NOMO-1 treated with DMSO at 0.1 percent for 48 hours (cell line): ENCODE measurements at regions not wholly inside any gene's neighbourhood (a gene's known extent, or its start where the extent isn't known, plus 50 kb on each side); places are given as distances from the start of the nearest gene placed in this dataset.

Source experiments
- DNase-seq: peaks from one replicate; lab custom pipeline; 2025; ENCODE audit not compliant: unreplicated experiment; lab: John Stamatoyannopoulos, UW

DNA sequence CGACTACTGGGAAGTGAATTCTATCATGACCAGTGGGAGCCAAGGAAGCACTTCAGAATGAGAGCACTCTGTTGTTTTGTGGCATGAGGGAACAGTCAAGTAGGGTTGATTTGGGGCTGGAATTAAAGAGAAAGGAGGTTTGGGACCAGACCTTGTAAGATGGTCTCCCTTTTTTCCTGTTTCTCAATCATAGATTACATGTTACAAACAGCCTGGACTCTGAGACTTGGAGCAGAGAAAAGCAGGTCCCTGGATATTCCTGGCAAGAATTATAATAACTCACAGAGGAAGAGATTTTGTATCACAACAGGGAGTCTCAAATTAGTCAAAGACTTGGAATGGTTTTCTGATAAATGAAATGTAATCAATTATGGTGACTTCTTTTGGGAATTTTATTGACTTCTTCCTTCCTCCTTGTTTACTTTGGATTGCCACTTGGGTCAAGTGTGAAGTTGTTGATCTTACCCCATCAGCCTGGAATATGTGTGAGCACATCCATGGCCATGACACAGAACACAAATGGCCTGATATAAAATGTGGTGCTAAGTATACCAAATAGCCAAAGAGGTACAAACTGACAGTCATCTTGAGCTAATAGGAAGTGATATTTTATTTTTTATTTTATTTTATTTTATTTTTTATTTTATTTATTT is 131.0 kb upstream of the OSMR start:
- no peak for DNase-seq

DNA sequence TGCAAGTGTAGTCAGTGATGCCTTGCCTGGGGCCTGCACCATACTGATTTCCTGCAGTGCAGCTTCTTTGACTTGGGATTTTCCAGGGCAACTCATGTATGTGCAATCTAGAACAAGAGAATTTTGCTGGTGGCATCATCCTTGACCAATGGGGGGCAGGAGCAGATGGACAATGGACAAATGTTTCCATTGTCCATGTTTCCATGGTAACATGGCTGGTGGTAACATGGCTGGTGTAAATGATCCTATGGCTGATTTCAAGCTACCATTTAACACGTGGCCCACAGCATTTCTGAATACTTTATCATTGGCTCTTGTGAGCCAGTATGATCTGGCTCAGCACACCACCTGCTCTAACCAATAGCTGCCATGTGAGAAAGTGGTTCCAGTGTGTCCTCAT is 130.1 kb upstream of the OSMR start:
- DNase-seq: no peak

DNA sequence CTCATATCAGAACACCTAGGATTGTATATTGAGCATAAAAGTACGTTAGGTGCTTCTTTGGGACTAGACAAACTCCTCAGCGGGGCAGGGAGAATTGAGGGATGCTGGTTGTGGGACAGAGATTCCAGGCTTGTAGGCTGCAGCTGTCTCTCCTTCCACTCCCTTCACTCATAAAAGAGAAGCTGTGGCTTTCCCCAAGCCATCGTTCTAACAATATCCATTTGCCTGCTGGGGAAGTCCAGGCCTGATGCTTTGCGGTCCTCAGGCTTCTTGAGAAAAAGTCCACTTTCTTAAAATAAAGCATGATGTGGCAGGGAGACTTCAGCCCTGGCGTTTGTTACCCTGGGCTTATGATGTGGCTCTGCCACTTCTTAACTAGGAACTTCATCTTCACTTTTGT is 129.3 kb upstream of the OSMR start:
- no peak for DNase-seq

DNA sequence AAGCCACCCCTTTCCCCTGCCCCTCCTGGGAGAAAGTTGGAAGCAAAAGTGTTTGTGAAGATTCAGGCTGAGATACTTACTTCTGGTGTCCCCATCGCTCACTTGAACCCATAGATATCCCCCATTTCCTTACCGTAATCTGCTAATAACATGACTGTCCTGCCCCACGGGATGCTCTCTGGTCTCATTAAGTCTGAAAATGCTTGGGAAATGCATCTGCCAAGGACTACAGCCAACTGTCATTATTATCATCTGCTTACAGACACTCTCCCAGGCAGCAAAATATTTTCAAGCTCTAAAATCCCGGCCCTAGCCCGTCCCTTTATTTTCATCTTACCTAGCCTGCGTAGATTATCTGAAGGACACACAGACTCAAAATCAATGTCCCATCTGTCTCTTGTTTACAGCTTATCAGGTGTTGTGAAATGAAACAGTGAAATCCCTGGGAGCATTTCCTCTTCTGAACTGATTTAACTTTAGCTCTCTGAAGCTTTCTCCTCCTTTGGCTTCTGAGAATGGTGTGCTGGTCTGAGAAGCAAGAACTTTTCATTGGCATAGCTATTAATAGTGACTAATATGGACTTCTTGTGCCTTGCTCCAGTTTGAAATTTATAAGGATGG is 126.9 kb upstream of the OSMR start:
- no peak for DNase-seq

DNA sequence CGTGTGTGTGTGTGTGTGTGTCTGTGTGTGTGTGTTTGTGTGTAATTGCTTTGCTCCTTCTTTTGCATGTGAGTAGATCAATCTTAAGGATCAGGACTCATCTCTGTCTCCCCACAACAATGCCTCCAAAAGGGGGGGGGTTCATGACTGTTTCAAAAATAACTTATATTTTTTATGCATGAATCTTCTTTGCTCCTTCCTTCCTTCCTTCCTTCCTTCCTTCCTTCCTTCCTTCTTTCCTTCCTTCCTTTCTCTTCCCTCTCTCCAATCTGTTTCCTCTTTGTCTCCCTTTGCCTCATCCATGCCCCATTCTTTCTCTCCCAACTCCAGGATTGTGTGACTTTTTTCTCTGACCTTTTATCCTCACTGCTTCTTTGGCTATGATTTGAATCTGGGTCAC is 126.4 kb upstream of the OSMR start:
- no peak for DNase-seq

DNA sequence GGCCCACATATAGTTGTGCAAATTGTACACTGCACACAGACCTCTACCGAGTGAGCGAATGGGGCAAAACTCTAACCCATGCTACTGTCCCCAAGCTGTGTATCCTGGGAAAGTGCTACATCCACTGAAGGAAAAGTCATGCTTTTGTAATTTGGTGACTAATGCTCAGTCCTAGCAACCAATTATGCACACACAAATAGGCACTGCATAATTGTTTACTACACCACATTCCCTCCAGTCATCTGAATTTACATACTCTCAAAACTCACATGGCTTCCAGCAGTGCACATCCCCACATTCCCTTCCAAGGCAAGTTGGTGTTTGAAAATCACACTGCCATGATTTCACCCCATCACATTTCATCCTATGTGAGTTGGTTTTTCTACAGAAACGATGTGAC is 125.9 kb upstream of the OSMR start:
- no peak for DNase-seq

DNA sequence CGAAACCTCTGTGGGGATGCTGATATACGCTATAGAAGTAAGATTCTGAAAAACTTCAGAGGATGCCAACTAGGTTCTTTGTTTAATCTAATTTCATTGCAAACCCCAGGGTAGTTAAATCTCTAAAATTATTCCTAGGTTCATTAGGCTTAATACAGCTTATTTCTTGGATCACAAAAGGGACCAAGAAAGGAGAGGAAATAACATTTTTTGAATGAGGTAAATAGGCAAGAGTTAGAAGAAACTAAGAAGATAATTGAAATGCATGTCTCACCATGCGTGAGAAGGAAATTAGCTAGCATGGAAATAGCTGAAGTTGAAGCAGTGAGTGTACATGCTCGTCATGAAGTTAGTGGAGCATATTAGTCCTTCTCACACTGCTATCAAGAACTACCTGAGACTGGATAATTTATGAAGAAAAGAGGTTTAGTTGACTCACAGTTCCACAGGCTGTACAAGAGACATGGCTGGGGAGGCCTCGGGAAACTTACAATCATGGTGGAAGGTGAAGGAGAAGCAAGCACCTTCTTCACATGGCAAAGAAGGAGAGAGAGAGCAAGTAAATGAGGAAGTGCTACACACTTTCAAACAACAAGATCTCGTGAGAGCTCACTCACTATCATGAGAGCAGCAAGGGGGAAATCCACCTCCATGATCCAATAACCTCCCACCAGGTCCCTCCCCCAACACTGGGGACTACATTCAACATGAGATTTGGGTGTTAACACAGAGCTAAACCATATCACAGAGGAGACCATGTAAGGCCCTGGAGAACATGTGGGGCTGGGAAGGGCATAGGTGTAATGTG is 125.1 kb upstream of the OSMR start:
- no peak for DNase-seq

DNA sequence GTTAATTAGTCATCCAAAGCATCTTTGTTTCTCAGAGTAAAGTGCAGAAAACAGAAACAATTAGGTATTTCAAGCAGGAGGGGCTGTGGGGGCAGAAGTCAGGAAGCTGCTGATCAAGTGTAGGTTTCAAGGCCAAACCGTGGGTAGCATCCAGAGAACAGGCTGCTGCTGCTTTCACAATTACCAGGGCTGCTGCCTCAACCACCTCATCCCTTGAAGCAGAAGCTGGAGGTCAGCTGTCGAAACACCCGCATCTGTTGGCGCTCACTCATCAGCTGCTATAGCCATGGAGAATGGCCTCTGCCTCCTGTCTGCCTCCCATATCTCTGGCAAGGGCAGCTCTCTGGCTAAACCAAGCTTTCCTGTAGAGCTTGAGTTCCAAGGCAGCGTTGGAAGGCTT is 122.9 kb upstream of the OSMR start:
- no peak for DNase-seq

DNA sequence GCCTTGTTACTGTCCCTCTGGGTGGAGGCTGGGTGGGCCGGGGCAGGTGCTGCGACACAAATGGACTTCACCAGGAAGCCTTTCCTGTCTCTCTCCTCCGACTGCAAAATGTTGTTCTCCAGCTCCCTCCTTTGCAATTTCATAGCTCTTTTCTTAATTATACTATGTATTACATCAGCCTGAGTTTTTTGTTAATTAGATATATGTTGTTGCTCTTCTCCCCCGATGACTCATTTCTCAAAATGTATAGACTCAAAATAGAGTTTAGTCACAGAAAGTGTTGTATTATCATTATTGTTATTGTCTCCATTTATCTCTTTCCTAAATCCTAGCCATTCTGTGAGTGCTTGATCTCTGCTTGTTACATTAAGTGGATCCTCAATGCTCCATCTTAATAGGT is 122.4 kb upstream of the OSMR start:
- DNase-seq: no peak

DNA sequence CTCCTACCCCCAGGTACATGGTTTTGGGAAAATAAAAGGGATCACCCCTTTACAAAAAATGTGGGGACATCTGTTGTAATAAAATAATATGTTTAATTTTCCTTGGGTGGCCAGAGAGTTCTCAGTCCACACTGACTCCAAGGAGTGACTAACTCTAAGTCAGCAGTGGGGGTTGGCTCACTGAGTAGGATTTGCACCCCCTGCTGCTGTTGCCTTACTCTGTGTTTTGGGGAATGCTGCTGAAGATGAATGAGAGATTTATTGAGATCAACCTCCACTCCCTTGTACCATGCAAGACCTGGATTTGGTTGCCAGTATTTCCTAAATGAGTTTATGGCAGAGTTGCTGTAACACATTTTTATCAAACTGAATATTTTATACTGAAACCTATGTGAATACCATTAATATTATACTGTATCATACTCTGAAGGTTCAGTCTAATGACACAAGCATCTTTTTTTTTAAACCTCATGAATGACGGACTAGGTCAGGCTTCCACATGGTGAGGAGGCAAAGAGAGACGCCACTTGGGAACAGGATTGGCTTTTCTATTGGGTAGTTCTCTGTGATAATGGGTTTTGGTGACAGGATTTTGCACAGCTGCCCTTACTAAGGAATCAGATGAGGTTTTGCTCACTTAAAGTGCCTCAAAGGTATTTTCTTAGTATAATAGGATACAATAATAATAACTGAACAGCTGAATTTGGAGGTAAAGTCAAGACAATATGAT is 121.3 kb upstream of the OSMR start:
- DNase-seq: no peak

DNA sequence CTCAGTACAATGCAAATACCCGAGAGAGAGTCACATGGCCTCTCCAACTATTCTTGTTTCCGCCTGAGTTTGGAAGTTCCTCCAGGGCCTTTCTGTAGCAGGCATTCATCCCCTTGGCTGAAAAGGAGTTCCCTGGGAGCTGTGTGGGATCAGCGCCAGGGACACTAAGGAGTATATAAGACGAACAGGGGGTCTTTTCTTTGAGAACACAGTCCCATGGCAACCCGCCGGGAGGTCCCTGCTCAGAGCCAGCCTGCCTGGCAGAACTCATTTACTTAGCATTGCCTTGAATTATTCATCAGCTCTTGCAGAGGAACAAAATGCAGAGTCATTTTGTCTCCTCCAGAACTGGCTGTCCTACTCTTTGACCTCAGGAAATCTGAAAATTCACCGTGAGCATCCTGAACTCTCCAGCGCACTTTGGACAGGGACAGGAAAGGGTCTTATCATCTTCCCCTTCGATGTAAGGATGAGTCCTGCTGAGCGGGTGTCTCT is 120.4 kb upstream of the OSMR start:
- DNase-seq: no peak

DNA sequence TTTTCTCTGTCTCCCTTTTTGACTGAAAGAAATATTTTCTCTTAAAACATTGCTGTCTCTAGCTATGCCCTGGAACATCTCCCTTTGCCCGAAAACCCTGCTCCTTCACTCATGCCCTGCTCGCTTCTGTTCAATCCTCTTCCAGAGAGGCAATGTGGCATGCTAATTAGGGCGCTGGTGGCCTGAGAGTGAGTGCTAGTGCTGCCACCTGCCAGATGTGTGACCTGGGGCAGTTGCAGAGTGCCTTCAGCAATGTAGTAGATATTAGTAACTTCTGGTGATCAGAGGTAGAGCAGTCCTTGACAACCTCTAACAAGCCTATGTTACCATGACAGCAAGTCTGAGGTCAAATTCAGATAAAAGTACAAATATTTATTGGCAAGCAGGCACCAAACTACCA is 119.5 kb upstream of the OSMR start:
- DNase-seq: no peak

DNA sequence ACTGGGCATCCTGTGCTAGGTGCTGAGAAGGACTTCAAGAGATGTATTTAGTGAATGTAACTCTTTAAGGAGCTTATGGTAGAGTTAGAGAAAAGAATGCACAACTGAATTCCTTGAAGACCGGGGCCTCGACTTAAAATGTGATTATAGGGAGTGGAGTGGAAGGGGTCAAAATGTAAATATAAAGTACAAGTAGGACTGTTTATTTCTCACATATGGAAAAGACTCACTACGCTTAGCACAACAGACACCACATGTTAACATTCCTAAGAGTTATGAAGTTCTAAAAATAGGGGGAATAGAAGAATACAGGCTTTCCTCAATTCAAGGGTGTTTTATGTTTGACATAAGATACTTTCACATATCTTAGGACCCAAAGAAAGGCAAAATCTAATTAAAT is 117.8 kb upstream of the OSMR start:
- DNase-seq: no peak

DNA sequence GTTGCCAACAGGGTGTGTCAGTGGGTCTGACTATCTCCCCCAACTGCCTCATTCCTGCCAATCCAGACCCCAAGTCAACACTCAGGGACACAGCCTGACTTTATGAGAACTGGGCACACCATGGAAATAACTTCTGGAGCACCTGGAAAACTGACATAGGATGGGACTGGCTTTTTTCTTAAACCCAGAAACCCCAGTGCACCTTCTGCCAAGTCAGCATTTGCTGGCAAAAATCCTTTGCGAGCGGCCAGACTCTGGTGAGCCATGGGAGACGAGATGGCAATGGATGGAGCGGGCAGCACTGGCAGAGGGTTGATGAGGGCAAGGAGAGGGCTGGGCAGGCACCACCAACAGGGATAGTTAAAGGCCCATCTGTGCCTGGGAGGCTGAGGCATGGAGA is 114.4 kb upstream of the OSMR start:
- no peak for DNase-seq

DNA sequence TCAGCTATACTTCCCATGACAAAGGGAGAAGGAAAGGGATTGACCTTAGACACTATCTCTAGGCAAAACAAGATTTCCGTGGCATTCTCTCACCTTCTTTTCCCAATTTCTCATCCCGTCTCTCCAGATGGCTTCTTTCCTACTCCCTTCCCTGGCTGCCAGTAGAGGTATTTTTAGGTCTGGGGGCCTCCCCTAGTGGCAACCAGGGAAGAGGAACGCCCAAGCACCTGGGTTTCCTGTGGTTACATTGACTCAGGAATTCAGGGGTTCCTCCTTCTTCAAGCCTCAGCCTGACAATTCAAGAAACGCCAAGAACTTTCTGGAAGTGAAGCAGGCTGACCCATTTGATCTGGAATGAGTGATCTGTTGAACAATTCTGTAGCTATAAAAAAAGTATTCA is 111.5 kb upstream of the OSMR start:
- no peak for DNase-seq

DNA sequence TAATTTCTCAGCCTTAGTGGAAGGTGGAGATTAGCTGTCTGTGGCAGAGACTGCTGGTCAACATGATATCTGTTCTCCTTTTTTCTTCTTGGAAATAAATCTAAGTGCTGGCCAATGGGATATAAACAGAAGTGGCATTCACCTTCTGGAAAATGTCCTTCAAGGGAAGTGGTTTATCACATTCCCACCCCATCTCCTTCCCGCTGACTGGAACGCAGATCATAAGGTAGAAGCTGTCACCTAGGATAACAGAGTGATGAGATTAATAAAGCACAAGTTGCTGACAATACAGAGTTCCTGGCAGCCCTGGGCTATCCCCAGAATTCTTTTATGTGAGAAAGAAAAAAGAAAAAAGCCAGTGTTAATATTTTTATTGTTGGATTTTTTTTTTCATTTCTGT is 109.7 kb upstream of the OSMR start:
- no peak for DNase-seq

DNA sequence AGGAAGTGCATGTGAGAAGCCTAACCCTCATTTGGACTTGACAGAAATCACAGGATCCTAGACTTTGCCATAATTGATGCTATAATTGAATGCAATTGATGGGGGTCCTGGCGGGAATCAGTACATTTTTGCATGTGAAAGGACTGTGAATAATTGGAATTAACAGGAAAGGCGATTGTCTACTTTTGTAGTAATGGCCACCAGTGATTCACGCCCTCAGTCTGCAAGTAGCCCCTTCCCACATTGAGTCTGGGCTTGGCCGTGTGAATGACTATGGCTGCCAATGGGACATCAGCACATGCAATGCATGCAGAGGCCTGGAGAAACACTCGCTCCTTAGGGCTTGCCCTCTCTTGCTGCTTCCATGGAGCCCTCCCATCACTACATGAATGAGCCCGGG is 107.8 kb upstream of the OSMR start:
- DNase-seq: no peak

DNA sequence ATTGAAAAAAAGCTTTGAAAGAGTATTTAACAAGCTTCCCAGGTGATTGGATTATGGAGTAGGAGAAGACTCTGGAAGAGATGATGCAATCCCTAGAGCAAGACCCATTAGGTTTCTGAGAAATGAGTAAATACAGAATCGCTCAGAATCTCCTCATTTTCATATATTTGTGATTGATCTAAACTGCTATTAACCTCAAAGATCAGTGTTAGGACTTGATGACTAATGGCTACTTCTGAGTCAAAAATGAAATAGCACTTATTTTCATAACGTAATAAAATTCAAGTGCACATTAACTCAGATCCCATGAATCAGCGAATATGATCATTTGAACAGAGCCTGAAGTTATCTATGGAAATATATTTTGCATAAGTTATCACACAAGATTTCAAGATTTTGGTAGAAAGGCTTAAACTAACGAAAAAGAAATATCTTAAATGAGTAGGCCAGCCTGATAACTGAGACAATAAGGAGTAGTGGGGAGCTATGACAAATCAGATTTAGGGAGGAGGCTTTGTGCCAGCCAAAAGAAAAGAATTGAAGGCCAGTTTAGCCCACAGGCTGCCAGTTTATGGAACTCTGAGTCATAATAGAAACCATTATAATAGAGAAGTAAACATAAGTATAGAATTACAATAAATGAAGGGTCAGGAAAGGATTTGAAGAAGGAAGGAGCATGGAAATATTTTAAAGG is 106.7 kb upstream of the OSMR start:
- DNase-seq: no peak

DNA sequence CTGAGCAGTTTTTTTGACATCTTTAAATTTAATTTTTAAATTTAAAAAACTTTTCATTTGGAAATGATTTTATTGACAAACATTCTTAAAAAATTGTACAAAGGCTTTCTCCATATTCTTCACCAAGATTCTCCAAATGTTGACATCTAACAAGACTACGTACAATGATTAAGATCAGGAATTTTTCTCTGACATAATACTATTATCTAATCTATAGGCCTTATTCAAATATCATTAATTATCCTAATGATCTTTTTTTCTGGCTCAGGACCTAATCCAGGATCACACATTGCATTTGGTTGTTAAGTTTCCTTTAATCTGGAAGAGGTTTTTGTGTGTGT is 106.1 kb upstream of the OSMR start:
- no peak for DNase-seq

DNA sequence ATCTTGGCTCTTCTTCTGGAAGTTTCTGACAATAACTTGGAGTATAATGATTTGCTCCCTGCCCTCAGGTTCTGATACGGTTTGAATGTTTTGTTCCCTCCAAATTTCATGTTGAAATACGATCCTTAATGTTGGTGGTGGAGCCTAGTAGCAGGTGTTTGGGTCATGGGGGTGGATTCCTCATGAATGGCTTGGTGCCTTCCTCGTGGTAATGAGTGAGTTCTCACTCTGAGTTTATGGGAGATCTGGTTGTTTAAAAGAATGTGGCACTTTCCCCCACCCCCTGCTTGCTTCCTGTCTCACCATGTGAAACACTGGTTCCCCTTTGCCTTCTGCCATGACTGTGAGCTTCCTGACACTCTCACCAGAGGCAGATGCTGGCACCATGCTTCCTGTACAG is 103.0 kb upstream of the OSMR start:
- no peak for DNase-seq

DNA sequence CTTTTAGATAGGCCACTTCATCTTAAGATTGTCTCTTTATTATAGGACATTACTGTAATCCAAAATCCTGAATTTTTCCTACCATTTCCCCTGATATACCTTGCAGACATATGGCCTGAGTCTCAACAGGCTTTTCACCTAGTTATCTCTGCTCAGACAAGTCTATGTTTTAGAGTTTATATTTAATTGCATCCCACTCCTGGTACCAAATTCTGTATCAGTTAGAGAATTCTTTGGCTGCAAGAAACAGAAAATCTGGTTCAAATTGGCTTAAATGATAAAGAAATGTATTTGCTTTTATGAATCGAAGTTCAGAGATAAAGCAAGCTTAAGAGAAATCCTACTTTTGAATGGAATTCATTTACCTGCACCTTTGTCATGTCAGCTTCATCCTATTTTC is 102.2 kb upstream of the OSMR start:
- no peak for DNase-seq
